GM12891 (cell line): ENCODE measurements at regions not wholly inside any gene's neighbourhood (a gene's known extent, or its start where the extent isn't known, plus 50 kb on each side); places are given as distances from the start of the nearest gene placed in this dataset.

ENCODE experiments used
- POLR2A ChIP-seq: IDR thresholded peaks from 2 replicates; pipeline ENCODE4 v1.6.1; 2011; ENCODE audit warnings: low read depth, low read length, control low read depth
- POLR2AphosphoS5 ChIP-seq: IDR thresholded peaks from 2 replicates; pipeline ENCODE4 v1.6.1; 2011; ENCODE audit warnings: low read depth, low read length, control low read depth
- POU2F2 ChIP-seq: IDR thresholded peaks from 2 replicates; pipeline ENCODE4 v1.6.1; 2011; ENCODE audit warnings: low read depth, mild to moderate bottlenecking, control low read depth, low read length, moderate library complexity
- SPI1 ChIP-seq: IDR thresholded peaks from 2 replicates; pipeline ENCODE4 v1.6.1; 2011; ENCODE audit warnings: low read depth, low read length, control low read depth
- TAF1 ChIP-seq: IDR thresholded peaks from 2 replicates; pipeline ENCODE4 v1.6.1; 2011; ENCODE audit warnings: low read depth, low read length, control low read depth

DNA sequence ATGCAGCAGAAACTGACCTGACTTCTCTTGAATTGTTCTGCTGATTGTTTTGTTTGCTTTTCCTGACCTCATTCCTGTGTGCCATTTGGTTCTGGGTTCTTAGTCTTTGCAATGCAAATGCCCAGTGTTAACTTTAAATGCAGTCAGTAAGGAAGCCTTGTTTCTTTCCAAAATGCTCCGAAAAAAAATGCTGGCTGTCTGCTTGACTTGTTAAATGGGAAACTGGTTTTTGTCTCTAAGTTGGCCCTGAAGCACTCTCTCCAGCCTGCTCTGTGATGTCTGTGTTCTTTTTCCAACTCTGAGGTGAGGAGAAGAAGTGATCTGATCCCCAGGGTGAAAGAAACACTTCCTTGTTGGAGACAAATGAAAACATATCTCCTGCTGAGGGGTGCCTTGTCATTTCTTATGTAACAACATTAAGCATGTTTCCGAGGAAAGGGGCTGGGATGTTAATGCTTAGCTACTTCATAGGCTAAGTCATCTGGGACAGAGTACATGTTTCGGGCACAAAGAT lies 256.3 kb upstream of the ADGRL4 start:
- TF ChIP-seq TAF1 (no peak), POLR2A (no peak), POLR2AphosphoS5 (no peak), POU2F2 (no peak), SPI1 (no peak)
